DMS53 treated with DMSO at 0.1 percent for 48 hours (cell line): ENCODE measurements at regions not wholly inside any gene's neighbourhood (a gene's known extent, or its start where the extent isn't known, plus 50 kb on each side); places are given as distances from the start of the nearest gene placed in this dataset.
"Not testable (repeated sequence)": the region's sequence is repeated elsewhere in the genome, so short reads cannot be mapped to it uniquely, and the experiment has no call there.

Experiments used
- DNase-seq: peaks from one replicate; lab custom pipeline; 2025; ENCODE audit not compliant: unreplicated experiment; lab: John Stamatoyannopoulos, UW

DNA sequence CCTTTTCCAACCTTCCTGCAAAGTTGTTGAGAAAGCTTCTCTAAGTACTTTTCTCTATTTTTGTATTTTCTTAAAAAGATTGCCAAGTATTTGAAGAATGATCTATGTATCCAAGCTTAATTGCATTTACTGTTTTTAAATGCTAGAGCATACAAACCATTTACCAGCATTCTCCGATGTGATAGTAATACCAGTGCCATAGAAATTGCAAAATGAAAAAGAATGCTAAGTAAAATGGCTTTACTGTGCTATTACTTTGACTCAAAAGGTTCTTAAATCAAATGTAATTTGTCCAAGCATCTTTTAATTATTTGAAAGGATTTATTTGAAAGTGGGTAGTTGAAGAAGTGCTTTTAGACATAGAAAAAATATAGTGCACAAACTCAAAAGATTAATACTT is 1183.2 kb downstream of the RAPGEF2 start:
- DNase-seq: no peak

- DNase-seq: no peak
These were observed 1193.6 kb downstream of the RAPGEF2 start for GRCh38 chr4:160296476-160296875.

- DNase-seq: no peak
These were observed 1196.3 kb downstream of the RAPGEF2 start for GRCh38 chr4:160299177-160299576.

GRCh38 chr4:160299608-160300007 is 1196.7 kb downstream of the RAPGEF2 start:
- DNase-seq: no peak

GRCh38 chr4:160316036-160316435 is 1213.2 kb downstream of the RAPGEF2 start:
- no peak for DNase-seq

GRCh38 chr4:160318567-160319220 is 1215.8 kb downstream of the RAPGEF2 start:
- DNase-seq: no peak

- no peak for DNase-seq
These were observed 1216.5 kb downstream of the RAPGEF2 start for GRCh38 chr4:160319221-160319867.

DNA sequence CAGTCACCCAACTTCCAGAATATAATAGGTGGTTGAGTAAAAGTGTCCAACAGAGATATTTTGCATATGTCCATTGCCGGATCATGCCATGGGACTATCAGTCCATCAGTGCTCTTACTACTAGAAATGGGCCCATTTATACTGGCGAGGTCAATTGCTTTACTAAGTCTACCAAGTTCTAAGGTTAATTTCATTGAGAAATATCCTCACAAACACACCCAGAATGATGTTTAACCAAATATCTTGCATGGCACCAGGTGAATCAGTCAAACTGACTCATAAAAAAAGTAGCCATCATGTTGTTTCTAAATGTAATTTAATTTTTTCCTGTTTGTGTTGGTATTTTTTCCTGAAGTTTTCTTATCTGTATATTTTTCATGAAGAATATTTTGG is 1217.0 kb downstream of the RAPGEF2 start:
- DNase-seq: no peak

GRCh38 chr4:160326110-160326509 is 1223.2 kb downstream of the RAPGEF2 start:
- DNase-seq: no peak

- DNase-seq: no peak
These were observed 1244.3 kb downstream of the RAPGEF2 start for GRCh38 chr4:160347197-160347596.

GRCh38 chr4:160350944-160351343 is 1248.1 kb downstream of the RAPGEF2 start:
- DNase-seq: no peak

DNA sequence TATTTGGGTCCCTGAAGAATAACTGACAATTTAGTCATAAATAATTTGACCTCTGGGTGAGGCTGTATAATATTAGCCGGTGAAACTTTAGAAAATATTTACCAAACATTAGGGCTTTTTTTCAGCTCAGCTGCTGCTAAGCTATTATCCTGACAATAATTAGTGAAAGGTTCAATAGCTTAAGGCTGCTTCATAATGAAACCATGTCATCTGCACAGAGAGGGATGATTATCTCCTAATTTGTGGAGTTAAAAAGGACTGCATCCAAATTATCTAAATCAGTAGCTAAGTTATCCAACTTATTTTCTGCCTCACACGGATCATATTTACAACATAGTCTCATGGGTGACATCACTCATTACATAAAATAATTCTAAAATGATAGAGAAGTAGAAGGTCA is 1249.8 kb downstream of the RAPGEF2 start:
- no peak for DNase-seq

- no peak for DNase-seq
These were observed 1250.7 kb downstream of the RAPGEF2 start for GRCh38 chr4:160353548-160353947.

DNA sequence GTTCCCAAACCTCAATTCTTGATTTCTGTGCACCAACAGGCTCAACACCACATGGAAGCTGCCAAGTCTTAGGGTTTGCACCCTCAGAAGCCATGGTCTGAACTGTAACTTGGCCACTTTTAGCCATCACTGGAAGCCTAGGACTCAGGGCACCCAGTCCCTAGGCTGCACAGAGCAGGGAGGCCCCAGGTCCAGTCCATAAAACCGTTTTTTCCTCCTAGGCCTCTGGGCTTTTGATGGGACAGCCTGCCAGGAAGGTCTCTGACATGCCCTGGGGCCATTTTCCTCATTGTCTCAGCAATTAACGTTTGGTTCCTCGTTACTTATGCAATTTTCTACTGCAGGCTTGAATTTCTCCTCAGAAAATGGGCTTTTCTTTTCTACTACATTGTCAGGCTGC is 1259.6 kb downstream of the RAPGEF2 start:
- DNase-seq: no peak

DNA sequence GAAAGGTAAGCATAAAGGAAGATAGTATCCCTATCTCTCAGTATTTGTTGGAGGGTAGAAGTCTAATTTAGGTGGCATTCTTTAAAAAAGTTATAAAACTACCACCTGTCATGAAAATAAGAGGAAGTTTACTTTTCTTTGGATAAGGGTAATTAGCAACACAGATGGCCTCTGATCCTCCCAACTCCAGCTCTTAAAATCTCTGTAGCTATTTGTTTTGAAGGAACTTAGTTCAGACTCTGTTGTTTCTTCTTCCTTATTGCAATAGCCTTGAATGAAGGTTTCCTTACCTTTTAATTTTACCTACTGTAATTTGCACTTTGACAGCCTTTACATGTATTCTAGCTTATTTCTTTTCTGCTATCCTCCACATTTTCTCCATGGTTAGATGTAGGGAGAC is 1261.3 kb downstream of the RAPGEF2 start:
- DNase-seq: no peak

DNA sequence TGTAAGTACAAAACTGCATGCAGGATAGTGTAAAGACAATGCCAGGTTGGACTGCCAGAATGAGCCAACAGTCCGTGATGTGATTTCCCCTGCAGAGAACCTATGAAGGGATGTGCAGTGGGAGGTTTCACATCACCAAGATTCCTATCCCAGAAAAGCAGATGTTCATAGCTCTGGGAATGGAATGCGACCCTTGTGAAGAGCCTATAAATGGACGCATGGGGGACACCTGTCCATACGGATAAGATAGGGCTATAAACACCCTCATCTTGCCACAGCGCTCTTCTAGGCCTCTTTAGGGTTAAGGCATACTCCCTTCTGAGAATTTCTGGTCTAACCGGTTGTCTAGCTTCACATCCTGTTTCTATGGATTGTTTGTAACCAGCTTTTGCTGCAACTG is 1261.8 kb downstream of the RAPGEF2 start:
- peak; percentile 2 for DNase-seq

- not testable (repeated sequence) for DNase-seq
These were observed 1262.5 kb downstream of the RAPGEF2 start for GRCh38 chr4:160365383-160365782.

GRCh38 chr4:160370046-160370445 is 1267.2 kb downstream of the RAPGEF2 start:
- peak; percentile 2 for DNase-seq

GRCh38 chr4:160371446-160371845 is 1268.6 kb downstream of the RAPGEF2 start:
- DNase-seq: no peak

- no peak for DNase-seq
These were observed 1269.5 kb downstream of the RAPGEF2 start for GRCh38 chr4:160372390-160372789.

- no peak for DNase-seq
These were observed 1271.0 kb downstream of the RAPGEF2 start for GRCh38 chr4:160373911-160374310.

- DNase-seq: no peak
These were observed 1273.0 kb downstream of the RAPGEF2 start for GRCh38 chr4:160375772-160376452.
